ENCODE measurements at regions not wholly inside any gene's neighbourhood (a gene's known extent, or its start where the extent isn't known, plus 50 kb on each side); places are given as distances from the start of the nearest gene placed in this dataset.

DNA sequence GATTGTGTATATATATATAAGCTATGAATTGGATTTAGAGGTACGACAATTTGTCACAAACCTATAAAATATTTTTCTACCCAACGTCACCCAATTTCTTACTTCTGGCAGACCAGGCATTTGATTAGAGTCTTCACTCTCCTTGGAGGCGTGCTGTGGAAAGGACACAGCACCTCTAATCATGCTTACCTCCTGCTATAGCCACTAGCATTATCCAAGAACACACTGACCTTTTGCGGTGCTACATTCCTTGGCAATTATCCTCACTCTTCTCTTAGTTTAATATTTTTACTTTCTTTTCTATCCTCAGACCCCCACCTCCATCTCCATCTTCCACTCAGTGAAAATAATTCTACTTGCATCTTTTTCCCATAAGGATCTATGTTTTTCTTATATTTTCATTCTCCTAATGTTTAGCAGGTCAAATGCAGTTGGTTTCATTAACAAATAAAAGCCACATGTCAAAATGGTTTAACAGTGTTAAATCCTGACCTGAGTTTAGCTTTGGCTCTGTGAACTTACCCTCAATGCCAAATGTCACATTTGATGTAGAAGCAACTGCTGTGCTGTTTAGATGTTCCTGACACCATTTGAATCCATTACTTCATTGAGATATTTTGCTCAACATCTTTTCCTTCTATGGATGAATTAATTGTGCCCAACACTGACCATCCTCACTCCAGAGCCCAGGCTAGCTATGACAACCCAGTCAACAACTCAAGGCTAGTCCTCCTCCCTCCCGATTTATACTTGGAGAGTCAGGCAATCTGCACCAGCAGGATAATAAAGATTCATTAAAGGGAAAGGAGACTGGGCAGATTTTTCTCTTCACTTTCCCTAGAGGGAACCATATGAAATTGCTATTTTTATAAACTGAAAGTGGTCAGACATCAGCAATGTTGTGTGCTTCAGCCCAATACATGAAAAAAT lies 240.5 kb downstream of the MREG start:
- H2AK5ac ChIP-seq (ENCODE audit: low read length) = peak overlapping the region; percentile 76
- H3K56ac ChIP-seq (ENCODE audit: low read length) = peak overlapping the region; percentile 74
- H3K9ac ChIP-seq (ENCODE audit: low read length) = no peak overlapping the region
- peak; percentile 59 for DNase-seq
- H4K5ac ChIP-seq (ENCODE audit: low read length) = peak overlapping the region; percentile 59
- no peak overlapping the region for H2BK15ac ChIP-seq (replicated peaks; ENCODE audit: low read depth)
- H3K23ac ChIP-seq (ENCODE audit: low read length) = no peak overlapping the region
- peak overlapping the region; percentile 97 for H2BK120ac ChIP-seq (ENCODE audit: low read depth, low read length)
- peaks cover 11% of the 10 kb centered on the region for H3K4me1 ChIP-seq (ENCODE audit: control insufficient read depth, low read depth, low read length)
- H2BK5ac ChIP-seq (ENCODE audit: low read length) = peak overlapping the region; percentile 93
- peak overlapping the region; percentile 85 for H3K18ac ChIP-seq (ENCODE audit: low read length)
- H3K4me2 ChIP-seq (ENCODE audit: low read length) = no peak overlapping the region
- no CpG with 5 or more reads among the region's 5 CpGs for WGBS (ENCODE audit: extremely low coverage, insufficient coverage, low lambda C conversion rate)
- no peaks in the 10 kb centered on the region for H3K27me3 ChIP-seq (ENCODE audit: insufficient read depth, low read length, poor library complexity)
- H3K79me1 ChIP-seq (ENCODE audit: low read length) = no peaks in the 10 kb centered on the region
- no peaks in the 10 kb centered on the region for H3K79me2 ChIP-seq (ENCODE audit: control insufficient read depth, insufficient read depth, low read length)
- H3K4me3 ChIP-seq (ENCODE audit: low read length) = no peak overlapping the region
- H4K8ac ChIP-seq (ENCODE audit: low read depth, low read length) = no peak overlapping the region
- no peak overlapping the region for H3K27ac ChIP-seq (ENCODE audit: low read depth, low read length)
- H3K4ac ChIP-seq (ENCODE audit: low read depth, low read length) = no peak overlapping the region
- H3K36me3 ChIP-seq (ENCODE audit: control insufficient read depth, insufficient read depth, low read length) = no peaks in the 10 kb centered on the region

DNA sequence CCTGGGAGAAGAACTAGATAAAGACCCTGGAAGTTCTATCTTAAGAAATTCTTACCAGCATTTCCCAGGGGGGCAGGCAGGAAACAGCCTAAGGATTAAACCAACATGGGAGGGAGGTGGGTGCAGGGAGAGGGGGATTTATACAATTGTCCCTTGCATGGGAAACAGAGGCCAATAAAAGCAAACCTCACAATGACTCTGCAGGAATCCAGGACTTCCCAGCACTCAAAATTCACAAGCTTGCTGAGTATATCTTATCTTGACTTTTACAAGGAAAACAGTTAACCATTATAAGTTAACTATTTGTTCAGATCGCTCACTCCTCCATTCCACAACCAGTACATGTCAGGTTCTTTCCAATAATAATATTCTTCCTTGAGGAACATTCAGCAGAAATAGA lies 241.3 kb downstream of the MREG start:
- Histone ChIP-seq H2BK5ac (ENCODE audit: low read length) (no peak overlapping the region), H2BK15ac (replicated peaks; ENCODE audit: low read depth) (no peak overlapping the region), H3K27ac (ENCODE audit: low read depth, low read length) (peak overlapping the region; percentile 56), H3K36me3 (ENCODE audit: control insufficient read depth, insufficient read depth, low read length) (no peaks in the 10 kb centered on the region), H2BK120ac (ENCODE audit: low read depth, low read length) (no peak overlapping the region), H3K79me2 (ENCODE audit: control insufficient read depth, insufficient read depth, low read length) (no peaks in the 10 kb centered on the region), H3K4me1 (ENCODE audit: control insufficient read depth, low read depth, low read length) (peaks cover 11% of the 10 kb centered on the region), H4K5ac (ENCODE audit: low read length) (no peak overlapping the region), H3K79me1 (ENCODE audit: low read length) (no peaks in the 10 kb centered on the region), H3K9ac (ENCODE audit: low read length) (no peak overlapping the region), H3K4ac (ENCODE audit: low read depth, low read length) (no peak overlapping the region), H3K4me2 (ENCODE audit: low read length) (no peak overlapping the region), H4K8ac (ENCODE audit: low read depth, low read length) (no peak overlapping the region), H3K27me3 (ENCODE audit: insufficient read depth, low read length, poor library complexity) (no peaks in the 10 kb centered on the region), H2AK5ac (ENCODE audit: low read length) (no peak overlapping the region), H3K56ac (ENCODE audit: low read length) (peak overlapping the region; percentile 73), H3K18ac (ENCODE audit: low read length) (peak overlapping the region; percentile 90), H3K4me3 (ENCODE audit: low read length) (no peak overlapping the region), H3K23ac (ENCODE audit: low read length) (no peak overlapping the region)
- no CpG with 5 or more reads among the region's 1 CpG for WGBS (ENCODE audit: extremely low coverage, insufficient coverage, low lambda C conversion rate)
- peak; percentile 89 for DNase-seq

DNA sequence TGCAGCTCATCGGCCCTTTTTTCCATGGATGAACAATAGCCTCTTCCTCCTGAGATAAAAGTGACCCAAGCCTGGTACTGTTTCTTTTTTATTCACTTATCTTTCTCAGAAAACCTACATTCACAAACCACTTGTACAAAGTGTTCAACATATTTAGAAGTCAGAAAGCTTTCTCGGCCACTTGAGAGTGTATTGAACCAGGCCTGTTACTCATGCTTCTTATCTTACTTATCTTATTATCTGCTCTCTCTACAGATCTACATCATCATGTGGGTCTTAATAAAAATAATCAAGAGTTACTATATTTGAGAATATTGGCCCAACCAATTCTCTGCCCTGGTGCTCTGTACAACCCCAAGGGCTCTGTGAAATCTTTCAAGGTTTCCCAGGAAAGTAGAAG lies 242.1 kb downstream of the MREG start:
- H2BK15ac ChIP-seq (replicated peaks; ENCODE audit: low read depth) = no peak overlapping the region
- H4K5ac ChIP-seq (ENCODE audit: low read length) = no peak overlapping the region
- H4K8ac ChIP-seq (ENCODE audit: low read depth, low read length) = no peak overlapping the region
- peak overlapping the region; percentile 56 for H3K27ac ChIP-seq (ENCODE audit: low read depth, low read length)
- peaks cover 11% of the 10 kb centered on the region for H3K4me1 ChIP-seq (ENCODE audit: control insufficient read depth, low read depth, low read length)
- H3K4ac ChIP-seq (ENCODE audit: low read depth, low read length) = no peak overlapping the region
- H3K56ac ChIP-seq (ENCODE audit: low read length) = peak overlapping the region; percentile 73
- H3K18ac ChIP-seq (ENCODE audit: low read length) = peak overlapping the region; percentile 90
- H2BK5ac ChIP-seq (ENCODE audit: low read length) = peak overlapping the region; percentile 55
- H3K23ac ChIP-seq (ENCODE audit: low read length) = no peak overlapping the region
- H3K9ac ChIP-seq (ENCODE audit: low read length) = no peak overlapping the region
- H3K36me3 ChIP-seq (ENCODE audit: control insufficient read depth, insufficient read depth, low read length) = no peaks in the 10 kb centered on the region
- H3K4me2 ChIP-seq (ENCODE audit: low read length) = no peak overlapping the region
- no peak overlapping the region for H2AK5ac ChIP-seq (ENCODE audit: low read length)
- no peak overlapping the region for H3K4me3 ChIP-seq (ENCODE audit: low read length)
- WGBS (ENCODE audit: extremely low coverage, insufficient coverage, low lambda C conversion rate) = no CpG with 5 or more reads among the region's 2 CpGs
- peak overlapping the region; percentile 92 for H2BK120ac ChIP-seq (ENCODE audit: low read depth, low read length)
- DNase-seq = no peak
- no peaks in the 10 kb centered on the region for H3K79me2 ChIP-seq (ENCODE audit: control insufficient read depth, insufficient read depth, low read length)
- no peaks in the 10 kb centered on the region for H3K27me3 ChIP-seq (ENCODE audit: insufficient read depth, low read length, poor library complexity)
- no peaks in the 10 kb centered on the region for H3K79me1 ChIP-seq (ENCODE audit: low read length)

DNA sequence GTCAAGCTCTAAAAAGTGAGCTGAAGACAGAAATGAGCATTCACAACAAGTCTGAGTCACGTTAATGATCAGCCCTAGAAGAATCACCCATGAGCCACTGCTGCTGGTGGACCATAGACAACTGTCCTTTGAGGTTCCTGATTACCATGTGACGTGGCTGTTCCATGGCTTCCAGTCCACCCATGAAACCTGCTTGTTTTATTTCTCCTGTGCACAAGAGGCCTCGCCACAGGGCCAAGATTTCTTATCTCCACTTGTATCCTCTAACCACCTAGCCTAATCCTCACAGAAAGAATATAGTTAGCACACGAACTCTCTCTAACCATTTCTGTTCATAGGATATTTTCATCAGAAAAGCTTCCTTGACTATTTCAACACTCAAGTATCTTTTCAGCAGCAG lies 242.7 kb downstream of the MREG start:
- H3K4me3 ChIP-seq (ENCODE audit: low read length) = no peak overlapping the region
- H3K9ac ChIP-seq (ENCODE audit: low read length) = no peak overlapping the region

DNA sequence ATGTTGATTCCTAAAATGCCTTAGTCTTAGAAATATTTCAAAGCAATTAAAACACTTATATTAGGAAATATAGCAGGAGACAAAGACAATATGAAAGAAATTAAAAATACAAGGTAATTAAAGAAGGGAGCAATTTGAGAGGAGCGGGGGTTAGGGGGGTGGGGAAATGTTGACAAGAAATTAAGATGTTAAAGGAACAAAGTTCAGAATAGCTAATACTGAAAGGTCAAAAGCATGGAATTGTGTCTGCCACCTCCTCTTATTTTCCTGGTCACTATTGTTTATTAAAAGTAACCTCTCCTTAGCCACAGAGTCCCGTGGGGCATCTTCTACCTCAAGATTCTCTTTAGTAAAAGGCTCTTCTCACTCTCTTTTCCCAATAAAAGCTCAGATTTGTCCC lies 244.1 kb downstream of the MREG start:
- Histone ChIP-seq H3K79me1 (ENCODE audit: low read length) (no peaks in the 10 kb centered on the region), H3K36me3 (ENCODE audit: control insufficient read depth, insufficient read depth, low read length) (no peaks in the 10 kb centered on the region), H4K8ac (ENCODE audit: low read depth, low read length) (no peak overlapping the region), H2BK15ac (replicated peaks; ENCODE audit: low read depth) (peak overlapping the region; percentile 92), H4K5ac (ENCODE audit: low read length) (no peak overlapping the region), H3K4me3 (ENCODE audit: low read length) (no peak overlapping the region), H3K4me1 (ENCODE audit: control insufficient read depth, low read depth, low read length) (peaks cover 9% of the 10 kb centered on the region), H3K27me3 (ENCODE audit: insufficient read depth, low read length, poor library complexity) (no peaks in the 10 kb centered on the region), H3K18ac (ENCODE audit: low read length) (no peak overlapping the region), H2BK120ac (ENCODE audit: low read depth, low read length) (no peak overlapping the region), H2BK5ac (ENCODE audit: low read length) (no peak overlapping the region), H2AK5ac (ENCODE audit: low read length) (no peak overlapping the region), H3K4me2 (ENCODE audit: low read length) (no peak overlapping the region), H3K27ac (ENCODE audit: low read depth, low read length) (no peak overlapping the region), H3K9ac (ENCODE audit: low read length) (no peak overlapping the region), H3K56ac (ENCODE audit: low read length) (no peak overlapping the region), H3K23ac (ENCODE audit: low read length) (no peak overlapping the region), H3K79me2 (ENCODE audit: control insufficient read depth, insufficient read depth, low read length) (no peaks in the 10 kb centered on the region), H3K4ac (ENCODE audit: low read depth, low read length) (no peak overlapping the region)
- 100% methylated on average over 1 of the region's 2 CpGs for WGBS (ENCODE audit: extremely low coverage, insufficient coverage, low lambda C conversion rate)
- DNase-seq = no peak

More for the DNA sequence above, 242.7 kb downstream of the MREG start:
- no CpG with 5 or more reads among the region's 4 CpGs for WGBS (ENCODE audit: extremely low coverage, insufficient coverage, low lambda C conversion rate)
- Histone ChIP-seq H3K23ac (ENCODE audit: low read length) (no peak overlapping the region), H3K36me3 (ENCODE audit: control insufficient read depth, insufficient read depth, low read length) (no peaks in the 10 kb centered on the region), H3K79me1 (ENCODE audit: low read length) (no peaks in the 10 kb centered on the region), H2BK5ac (ENCODE audit: low read length) (peak overlapping the region; percentile 81), H2AK5ac (ENCODE audit: low read length) (peak overlapping the region; percentile 40), H3K27me3 (ENCODE audit: insufficient read depth, low read length, poor library complexity) (no peaks in the 10 kb centered on the region), H3K4ac (ENCODE audit: low read depth, low read length) (peak overlapping the region; percentile 72), H2BK120ac (ENCODE audit: low read depth, low read length) (peak overlapping the region; percentile 29), H4K8ac (ENCODE audit: low read depth, low read length) (no peak overlapping the region), H3K56ac (ENCODE audit: low read length) (peak overlapping the region; percentile 8), H3K27ac (ENCODE audit: low read depth, low read length) (no peak overlapping the region), H3K79me2 (ENCODE audit: control insufficient read depth, insufficient read depth, low read length) (no peaks in the 10 kb centered on the region), H4K5ac (ENCODE audit: low read length) (no peak overlapping the region), H3K4me2 (ENCODE audit: low read length) (no peak overlapping the region), H2BK15ac (replicated peaks; ENCODE audit: low read depth) (no peak overlapping the region), H3K18ac (ENCODE audit: low read length) (peak overlapping the region; percentile 13), H3K4me1 (ENCODE audit: control insufficient read depth, low read depth, low read length) (peaks cover 9% of the 10 kb centered on the region)
- no peak for DNase-seq
